GM18861 (cell line): ENCODE measurements at regions not wholly inside any gene's neighbourhood (a gene's known extent, or its start where the extent isn't known, plus 50 kb on each side); places are given as distances from the start of the nearest gene placed in this dataset.

ENCODE experiments used
- ATAC-seq: cut with Tn5 transposase; IDR thresholded peaks from one replicate; pipeline ENCODE4 v1.9.1; 2021; ENCODE audit not compliant: unreplicated experiment

- ATAC-seq = no peak
Observed at GRCh38 chr7:20932785-20933527, 146.3 kb upstream of the SP8 start.

DNA sequence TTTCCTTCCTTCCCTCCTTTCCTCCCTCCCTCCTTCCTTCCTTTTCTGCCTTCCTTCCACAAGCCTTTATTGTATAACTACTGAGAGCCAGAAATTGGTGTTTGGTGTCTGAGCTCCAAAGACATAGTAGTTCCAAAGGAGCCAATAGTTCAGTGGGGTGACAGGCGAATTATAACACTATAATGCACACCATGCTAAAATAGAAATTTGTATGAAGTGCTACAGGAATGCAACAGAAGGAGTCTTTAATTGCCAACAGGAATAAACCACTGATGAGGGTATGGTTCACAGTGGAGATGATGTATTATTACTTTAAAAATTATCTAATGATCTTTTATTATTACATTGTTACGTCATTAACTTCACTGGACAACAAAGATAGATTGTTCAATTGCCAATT is 158.8 kb upstream of the SP8 start:
- ATAC-seq = no peak

DNA sequence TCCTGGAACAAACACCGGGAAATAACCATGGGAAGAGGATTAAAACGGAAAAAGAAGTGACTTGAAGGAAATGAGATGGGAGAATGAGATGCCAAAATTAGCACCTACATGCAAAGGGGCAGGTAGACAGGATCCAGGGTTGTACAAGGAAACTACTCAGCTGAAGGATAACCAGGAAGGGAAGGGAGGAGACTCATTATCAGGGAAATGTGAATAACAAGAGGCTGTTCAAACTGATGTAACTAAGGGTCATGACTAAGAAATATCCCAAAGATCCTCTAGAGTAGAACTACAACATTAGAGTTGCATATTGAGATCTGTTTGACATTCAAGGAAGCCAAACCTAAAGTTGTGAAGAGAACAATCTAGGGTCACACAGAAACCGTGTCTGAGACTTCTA is 166.2 kb upstream of the SP8 start:
- ATAC-seq = no peak

DNA sequence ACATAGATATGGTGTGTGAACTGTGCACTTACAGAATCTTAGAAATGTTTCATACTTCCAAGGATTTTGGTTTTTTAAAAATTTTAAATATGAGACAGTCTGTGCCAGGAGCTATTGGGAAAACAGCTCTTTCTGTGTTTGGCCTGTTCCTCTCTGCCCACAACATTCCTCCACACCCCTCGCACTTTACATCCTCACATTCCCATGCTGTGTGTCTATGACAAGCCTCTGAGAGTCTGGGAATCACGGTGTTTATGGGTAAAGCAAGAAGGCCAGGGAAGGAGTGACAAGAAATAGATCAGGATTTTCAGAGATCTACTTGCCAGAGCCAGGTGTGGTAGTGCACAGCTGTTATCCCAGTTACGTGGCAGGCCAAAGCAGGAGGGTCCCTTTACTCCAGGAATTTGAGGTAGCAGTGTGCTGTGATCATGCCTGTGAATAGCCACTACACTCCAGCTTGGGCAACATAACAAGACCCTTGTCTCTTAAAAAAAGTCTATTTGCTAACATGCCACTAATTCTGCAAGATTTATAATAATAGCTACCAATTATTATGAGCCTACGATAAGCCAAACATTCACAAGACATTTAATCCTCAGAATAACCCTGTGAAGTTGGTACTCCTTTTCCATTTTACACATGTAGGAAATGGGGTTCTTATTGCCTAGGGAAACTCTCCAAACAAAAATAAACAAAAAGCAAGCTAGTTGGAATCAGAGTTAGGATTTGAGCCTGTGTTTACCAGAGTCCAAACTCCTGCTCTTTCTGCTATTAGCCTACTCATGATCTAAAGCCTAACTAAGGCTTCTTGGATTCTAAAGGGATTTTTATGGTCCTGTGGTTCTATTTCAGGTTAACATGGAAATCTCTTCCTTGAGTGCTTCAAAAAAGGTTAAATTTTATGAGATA is 168.3 kb upstream of the SP8 start:
- ATAC-seq = no peak

DNA sequence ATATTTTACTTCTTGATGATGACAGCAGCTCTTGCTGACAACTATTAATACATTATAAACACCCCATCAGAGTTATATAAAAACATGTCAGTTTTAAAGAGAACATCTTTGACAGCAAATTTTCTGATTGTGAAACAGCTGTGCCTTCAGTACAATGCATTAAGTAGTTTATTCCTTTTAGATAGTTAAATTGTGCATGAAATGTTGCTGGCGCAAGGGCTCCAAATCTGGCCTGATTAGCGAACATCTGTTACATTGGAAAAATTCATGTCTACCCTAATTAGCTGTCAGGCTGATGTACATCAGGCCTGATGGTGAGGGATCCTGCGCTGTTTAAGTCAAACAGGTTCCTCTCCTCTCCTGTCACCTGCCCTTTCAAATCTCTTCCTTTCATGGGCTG is 171.9 kb upstream of the SP8 start:
- no peak for ATAC-seq

GRCh38 chr7:20959281-20959680 is 172.6 kb upstream of the SP8 start:
- no peak for ATAC-seq

- ATAC-seq = no peak
Observed at GRCh38 chr7:20963556-20964280, 177.0 kb upstream of the SP8 start.

DNA sequence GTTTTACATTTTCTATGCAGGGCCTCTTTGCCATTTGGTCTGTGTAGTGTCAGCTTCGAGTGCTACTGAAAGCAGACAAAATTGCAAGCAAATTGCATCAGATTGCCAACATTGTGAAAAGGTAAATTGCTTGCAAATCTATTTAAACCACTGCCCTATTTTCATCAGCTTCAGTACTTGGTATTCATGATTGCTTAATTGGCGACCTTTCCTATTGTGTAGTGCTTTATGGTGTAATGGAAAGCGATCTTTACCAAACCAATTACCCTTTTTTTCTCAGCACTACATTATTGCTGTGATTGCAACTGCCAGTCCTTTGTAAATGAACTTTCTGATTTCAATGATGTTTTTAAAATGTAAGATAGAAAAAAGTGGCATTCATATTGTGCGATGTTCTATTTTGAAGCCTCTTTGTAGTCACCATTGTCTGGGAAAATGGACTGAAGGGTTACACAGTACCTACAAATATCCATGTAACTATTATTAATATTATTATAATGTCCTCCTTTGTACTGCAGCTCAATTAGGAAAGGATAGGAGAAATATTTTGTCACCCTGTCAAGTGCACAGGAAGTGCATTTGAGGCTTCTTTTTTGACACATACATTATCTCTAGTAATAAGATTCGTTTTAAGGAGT is 177.7 kb upstream of the SP8 start:
- ATAC-seq = no peak

DNA sequence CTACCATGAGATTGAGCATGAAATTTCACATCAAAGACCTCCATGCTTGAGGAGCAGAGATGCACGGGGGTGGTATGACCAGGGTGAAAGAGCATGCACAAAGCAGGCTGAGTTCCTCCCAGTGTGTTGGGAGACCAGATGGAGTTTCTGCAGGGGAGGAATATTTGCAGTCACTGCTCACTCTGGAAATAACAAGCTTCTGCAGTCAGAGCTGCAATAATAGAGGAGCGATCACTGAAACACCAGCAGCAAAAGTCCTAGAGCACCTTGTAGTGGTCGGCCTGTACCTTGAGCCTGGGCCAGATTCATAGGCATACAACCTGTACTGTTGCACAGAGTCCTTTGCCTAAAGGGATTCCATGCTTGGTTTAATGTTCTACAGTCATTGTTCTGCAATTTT is 184.5 kb upstream of the SP8 start:
- ATAC-seq = no peak

DNA sequence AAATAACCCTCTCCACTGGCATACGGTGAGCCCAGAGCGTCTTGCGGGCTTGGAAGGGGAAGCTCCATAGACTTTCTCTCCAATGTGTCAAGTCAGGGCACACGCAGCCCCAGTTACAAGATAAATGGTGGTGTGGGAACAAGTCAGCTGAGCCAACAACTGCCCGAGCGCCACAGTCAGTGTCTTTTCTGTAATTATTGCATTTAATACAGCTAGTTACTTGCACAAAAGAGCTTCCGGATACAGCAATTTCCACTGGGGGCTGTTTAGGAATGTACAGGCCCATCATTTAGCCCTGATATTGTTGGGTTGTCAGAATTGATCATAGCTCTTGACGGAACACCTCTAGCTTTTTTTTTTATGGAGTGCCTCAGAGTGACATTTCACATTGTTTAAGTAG is 193.5 kb upstream of the SP8 start:
- no peak for ATAC-seq

DNA sequence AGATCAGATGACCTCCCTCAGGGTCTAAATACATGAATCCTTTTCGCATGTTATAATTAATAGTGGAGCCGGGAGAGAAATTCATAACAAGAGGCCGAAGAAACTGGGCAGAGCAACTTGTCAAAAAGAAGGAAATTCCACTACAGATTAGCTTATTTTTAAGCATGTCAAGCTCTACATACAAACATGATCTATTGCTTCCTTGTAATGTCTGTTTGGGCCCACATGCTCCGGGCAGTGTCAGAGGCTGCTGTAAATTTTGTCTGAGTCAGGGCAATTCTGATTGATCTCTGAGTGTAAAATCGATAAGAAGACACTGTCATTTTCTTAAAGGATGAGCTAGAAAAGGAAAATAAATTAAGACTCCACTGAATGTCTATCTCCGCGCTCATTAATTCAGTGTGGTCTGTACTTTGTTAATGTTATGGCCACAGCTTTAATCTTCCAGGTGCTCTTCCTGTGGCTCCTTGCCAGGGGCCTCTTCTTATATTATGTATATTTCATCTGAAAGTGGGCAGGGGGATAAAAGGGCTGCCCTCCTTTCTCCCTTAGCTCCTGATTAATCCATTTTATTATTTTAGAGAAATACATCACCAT is 194.1 kb upstream of the SP8 start:
- no peak for ATAC-seq

DNA sequence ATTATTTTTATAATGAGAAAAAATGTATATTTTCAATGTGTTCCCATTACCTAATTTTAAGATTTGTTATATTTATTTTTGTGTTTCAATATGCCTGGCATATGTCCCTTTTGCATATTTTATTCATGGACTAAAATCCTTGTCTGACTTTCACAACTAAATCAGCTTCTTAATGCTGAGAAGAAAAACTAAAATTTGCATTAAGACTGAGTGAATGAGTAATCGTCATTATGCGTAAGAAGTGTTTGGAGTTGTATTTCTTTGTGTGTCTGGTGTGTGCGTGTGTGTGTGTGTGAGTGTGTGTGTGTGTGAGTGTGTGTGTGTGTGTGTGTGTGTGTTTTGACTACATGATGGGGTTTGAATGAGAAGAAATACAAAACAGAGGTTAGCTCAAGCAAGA is 201.7 kb upstream of the SP8 start:
- no peak for ATAC-seq

DNA sequence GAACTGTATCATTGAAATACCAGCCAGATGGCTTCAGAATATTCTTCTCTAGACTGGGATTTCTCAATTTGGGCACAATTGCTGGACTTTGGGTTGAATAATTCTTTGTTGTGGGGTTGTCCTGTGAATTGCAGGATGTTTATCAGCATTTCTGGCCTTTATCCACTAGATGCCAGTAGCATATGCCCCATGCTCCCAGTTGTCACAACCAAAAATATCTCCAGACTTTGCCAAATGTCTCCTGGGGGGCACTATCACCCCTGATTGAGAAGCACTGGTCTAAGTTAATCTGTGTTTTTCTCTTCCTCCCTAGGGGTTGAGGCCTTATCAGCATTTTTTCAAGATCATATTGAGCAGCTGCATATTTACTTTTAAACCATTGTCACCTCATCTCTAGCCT is 204.9 kb upstream of the SP8 start:
- ATAC-seq = no peak

- ATAC-seq = no peak
Observed at GRCh38 chr7:20993693-20994092, 207.0 kb upstream of the SP8 start.

GRCh38 chr7:20998309-20998708 is 211.6 kb upstream of the SP8 start:
- no peak for ATAC-seq

DNA sequence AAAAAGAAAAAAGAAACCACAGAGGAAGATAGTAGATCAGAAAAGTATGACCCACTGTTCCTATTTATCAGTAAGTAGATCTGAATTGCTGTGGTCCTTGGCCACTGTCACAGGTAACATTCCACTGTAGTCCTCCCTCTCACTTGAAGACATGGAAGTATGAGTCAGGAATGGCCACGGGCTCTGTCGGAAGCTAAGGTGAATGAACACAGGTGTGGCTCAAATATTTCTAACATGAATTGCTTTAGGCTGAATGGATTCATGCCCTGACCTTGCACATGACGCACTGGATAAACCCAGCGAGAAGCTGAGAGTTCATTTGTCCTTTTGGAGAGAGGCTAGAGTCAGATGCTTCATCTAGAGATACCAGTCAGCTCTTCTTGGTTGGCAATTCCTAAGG is 224.5 kb upstream of the SP8 start:
- ATAC-seq = no peak

DNA sequence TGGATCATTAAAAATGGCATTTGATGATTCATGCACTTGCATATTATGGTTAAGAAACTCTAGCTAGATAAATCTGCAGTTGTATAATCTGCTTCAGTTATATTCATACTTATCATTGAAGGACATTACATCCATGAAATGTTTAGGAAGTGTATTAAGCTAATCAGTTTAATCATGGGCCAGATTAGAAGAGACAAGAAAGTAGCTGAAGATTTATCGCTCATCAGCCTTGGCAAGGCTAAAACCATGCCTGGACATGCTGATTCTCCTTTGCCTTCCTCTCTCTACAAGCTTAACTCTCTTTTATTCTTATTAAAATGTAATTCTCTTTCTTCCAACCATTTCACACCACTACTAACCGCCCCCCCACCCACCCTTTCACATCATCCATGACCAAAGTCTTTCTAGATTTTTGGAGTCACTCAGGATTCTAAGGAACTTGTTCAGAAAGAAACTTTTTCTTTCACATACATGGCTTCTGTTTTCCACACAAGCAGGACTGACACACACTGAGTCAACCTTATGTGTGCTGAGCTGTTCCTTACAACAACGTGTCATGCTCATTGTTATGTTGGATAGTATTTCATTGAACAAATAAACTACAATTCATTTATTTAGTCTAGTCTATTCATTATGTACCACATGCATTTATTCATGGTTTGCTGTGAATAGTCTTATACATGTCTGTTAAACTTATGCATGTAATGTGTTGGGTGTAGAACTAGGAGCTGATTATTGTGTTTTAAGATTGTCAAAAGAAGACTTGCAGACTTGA is 227.3 kb upstream of the SP8 start:
- no peak for ATAC-seq

DNA sequence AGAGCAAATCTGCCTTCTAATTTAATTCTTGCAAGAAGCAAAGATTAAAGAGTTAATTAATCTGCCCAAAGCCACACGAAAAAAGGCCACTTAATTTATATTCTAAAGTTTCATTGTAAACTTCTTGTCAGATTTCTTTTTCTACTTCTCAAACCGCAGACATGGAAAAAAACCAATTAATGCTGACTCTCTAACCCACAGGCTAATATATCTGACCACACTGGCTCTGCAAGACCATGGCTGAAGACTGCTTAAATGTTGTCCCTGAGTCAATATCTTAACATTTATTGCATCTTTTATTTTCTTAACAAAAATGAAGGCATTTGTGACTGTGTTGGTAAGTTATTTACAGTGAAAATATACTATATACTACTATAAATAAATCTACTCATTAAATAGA is 234.0 kb upstream of the SP8 start:
- no peak for ATAC-seq

DNA sequence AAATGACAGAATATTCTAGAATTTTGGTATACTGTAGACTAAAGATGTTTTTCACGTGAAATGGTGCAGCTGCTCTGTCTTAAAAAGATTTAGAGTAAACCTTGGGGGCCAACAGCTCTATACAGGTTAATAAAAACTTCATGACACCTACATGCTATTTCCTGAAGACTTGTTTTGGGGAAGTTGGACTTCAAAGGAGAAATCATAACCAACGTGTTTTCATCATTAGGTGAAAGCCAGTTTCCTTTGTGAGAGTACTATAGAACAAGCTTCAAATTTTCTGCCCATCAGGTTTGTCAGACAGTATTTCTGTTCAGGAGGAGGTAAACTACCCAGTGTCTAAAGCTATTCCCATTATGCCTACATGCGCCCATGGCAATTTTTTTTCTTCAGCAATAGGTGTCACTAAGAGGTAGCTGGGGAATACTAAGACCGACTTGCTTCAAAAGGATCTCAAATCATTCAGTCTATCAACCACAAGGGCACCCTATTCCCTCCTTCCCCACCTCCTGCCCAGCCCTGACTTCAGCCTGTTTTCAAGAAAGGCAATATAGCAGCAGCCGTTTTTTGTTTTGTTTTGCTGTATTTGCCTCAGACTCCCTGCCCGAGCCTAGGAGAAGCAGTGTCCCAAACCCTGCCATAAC is 237.3 kb upstream of the SP8 start:
- no peak for ATAC-seq

DNA sequence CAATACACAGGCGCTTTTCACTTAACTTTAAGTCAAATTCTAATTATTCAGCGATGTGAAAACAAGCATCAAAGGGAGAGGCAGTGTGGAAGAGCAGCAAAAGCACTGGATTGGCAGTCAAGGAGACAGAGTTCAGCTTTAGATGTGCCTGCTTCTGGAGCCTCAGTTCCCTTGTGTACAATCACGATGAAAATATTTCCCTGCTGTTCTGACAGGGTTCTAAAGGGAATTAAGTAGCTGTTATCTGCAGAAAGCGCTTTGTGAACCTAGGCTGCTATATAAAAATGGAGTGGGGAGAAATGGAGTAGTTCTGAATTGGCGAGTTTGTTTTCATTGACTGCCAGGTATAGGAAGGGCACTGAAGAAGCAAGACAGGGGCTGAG is 237.8 kb upstream of the SP8 start:
- ATAC-seq = no peak
